HepG2 (cell line): ENCODE measurements at regions not wholly inside any gene's neighbourhood (a gene's known extent, or its start where the extent isn't known, plus 50 kb on each side); places are given as distances from the start of the nearest gene placed in this dataset.

Experiments used
- ATAC-seq: fragments of 200-7000 bp; cut with Tn5 transposase; 3 replicates; pipeline ENCODE4 v1.9.1; 2020; ENCODE audit warnings: mild to moderate bottlenecking, moderate library complexity
- BruUV-seq: library from RNA; stranded (reverse); fragments of 400-500 nt; replicated peaks from 2 replicates; lab custom pipeline; 2021; lab: Mats Ljungman, UMichigan
- CTCF ChIA-PET: fragments of 300-600 bp; formaldehyde crosslinking; extraction: SDS; loops from one replicate; lab custom pipeline; 2021; ENCODE audit warnings: low total read pairs, inconsistent platforms, low intra/inter-chr PET ratio; lab: Yijun Ruan, JAX
- POLR2A ChIA-PET: fragments of 350-600 bp; sonication (Branson Sonifier 250); formaldehyde crosslinking; loops from one replicate; lab custom pipeline; 2020; ENCODE audit warnings: antibody characterized with exemption, inconsistent platforms; lab: Yijun Ruan, JAX
- DNase-seq: peaks from one replicate; pipeline ENCODE4 v3.0.0-alpha.2; 2015; ENCODE audit warnings: low spot score
- FAIRE-seq: peaks from 3 replicates; lab custom pipeline; 2011; peaks lifted over from hg19 to GRCh38; lab: Jason Lieb, UNC
- H2AFZ ChIP-seq: one replicate; pipeline ENCODE4 v1.6.1; 2011; ENCODE audit warnings: low read length, inconsistent platforms
- H3K27ac ChIP-seq: fragments of 300-600 bp; 3 replicates; pipeline ENCODE4 v1.8.0; 2011; ENCODE audit warnings: mixed run types, mild to moderate bottlenecking, mixed read lengths, low read length, inconsistent platforms; ENCODE audit not compliant: insufficient read depth; ENCODE audit errors: extremely low read length
- H3K27me3 ChIP-seq, 2 experiments: fragments of 200-600 bp in 1 of 2; 2 replicates in 1 of 2; 3 replicates in 1 of 2; pipeline versions ENCODE4 v1.6.0 to v1.8.0; 2011; ENCODE audit warnings: low read length in 2 of 2, mild to moderate bottlenecking in 2 of 2, moderate library complexity in 2 of 2, inconsistent platforms in 1 of 2; ENCODE audit not compliant: insufficient read depth in 2 of 2, control insufficient read depth in 1 of 2
- H3K36me3 ChIP-seq, 2 experiments: fragments of 200-600 bp in 1 of 2; replicated peaks in 1 of 2; 2 replicates in 1 of 2; 3 replicates in 1 of 2; pipeline versions ENCODE4 v1.5.1 to v1.8.0; 2011; ENCODE audit warnings: low read length in 2 of 2, inconsistent platforms in 1 of 2; ENCODE audit not compliant: insufficient read depth in 2 of 2, control insufficient read depth in 1 of 2
- H3K4me1 ChIP-seq: 2 replicates; pipeline ENCODE4 v1.5.1; 2012; ENCODE audit warnings: low read length, inconsistent platforms; ENCODE audit not compliant: insufficient read depth
- H3K4me2 ChIP-seq: 2 replicates; pipeline ENCODE4 v1.6.0; 2011; ENCODE audit warnings: low read depth, low read length, inconsistent platforms
- H3K4me3 ChIP-seq, 3 experiments: fragments of 200-600 bp in 1 of 3; sonication (generic), shearing (Covaris generic) in 1 of 3; replicated peaks in 1 of 3; 2 replicates each; pipeline ENCODE4 v1.5.1; 2011 to 2016; ENCODE audit warnings: low read length in 3 of 3, inconsistent platforms in 2 of 3, low read depth in 2 of 3, mild to moderate bottlenecking in 2 of 3, control low read depth in 1 of 3, mixed read lengths in 1 of 3; ENCODE audit not compliant: insufficient read depth in 1 of 3
- H3K79me2 ChIP-seq: one replicate; pipeline ENCODE4 v1.6.1; 2011; ENCODE audit warnings: low read length, inconsistent platforms; ENCODE audit not compliant: insufficient read depth
- H3K9ac ChIP-seq: 2 replicates; pipeline ENCODE4 v1.6.0; 2011; ENCODE audit warnings: mild to moderate bottlenecking, low read depth, low read length, inconsistent platforms; ENCODE audit not compliant: insufficient read depth
- H3K9me3 ChIP-seq: 2 replicates; pipeline ENCODE4 v1.5.1; 2012; ENCODE audit warnings: mild to moderate bottlenecking, low read length
- H4K20me1 ChIP-seq: 2 replicates; pipeline ENCODE4 v1.6.0; 2011; ENCODE audit warnings: inconsistent platforms, mild to moderate bottlenecking, low read length, moderate library complexity; ENCODE audit not compliant: insufficient read depth
- AKAP8 ChIP-seq: sonication (generic); formaldehyde crosslinking; IDR thresholded peaks from 2 replicates; pipeline ENCODE4 v1.5.1; 2020; ENCODE audit warnings: mild to moderate bottlenecking, missing genetic modification reagents
- JUN ChIP-seq: sonication (generic); formaldehyde crosslinking; IDR thresholded peaks from 2 replicates; pipeline ENCODE4 v1.4.0; 2020; ENCODE audit warnings: mild to moderate bottlenecking, missing genetic modification reagents
- SIX1 ChIP-seq: sonication (generic); formaldehyde crosslinking; IDR thresholded peaks from 2 replicates; pipeline ENCODE4 v1.4.0; 2020; ENCODE audit warnings: missing genetic modification reagents, borderline replicate concordance
- SYNCRIP ChIP-seq: fragments of 200-400 bp; formaldehyde crosslinking; IDR thresholded peaks from 2 replicates; pipeline ENCODE4 v1.6.1; 2018; ENCODE audit warnings: mild to moderate bottlenecking, low read depth, low read length; ENCODE audit not compliant: insufficient read depth
- THYN1 ChIP-seq: sonication (generic); formaldehyde crosslinking; IDR thresholded peaks from 2 replicates; pipeline ENCODE4 v1.8.1; 2023; ENCODE audit warnings: low read depth, mild to moderate bottlenecking, moderate library complexity, missing genetic modification reagents, borderline replicate concordance
- ZNF274 ChIP-seq: sonication (generic); formaldehyde crosslinking; IDR thresholded peaks from 2 replicates; pipeline ENCODE4 v1.5.1; 2020; ENCODE audit warnings: mild to moderate bottlenecking, missing genetic modification reagents
- ZNF441 ChIP-seq: sonication (generic); formaldehyde crosslinking; IDR thresholded peaks from 2 replicates; pipeline ENCODE4 v1.7.0; 2021; ENCODE audit warnings: missing genetic modification reagents, borderline replicate concordance
- ZNF678 ChIP-seq: sonication (generic); formaldehyde crosslinking; IDR thresholded peaks from 2 replicates; pipeline ENCODE4 v1.4.0; 2020; ENCODE audit warnings: mild to moderate bottlenecking, missing genetic modification reagents
- ZNF770 ChIP-seq: sonication (generic); formaldehyde crosslinking; IDR thresholded peaks from 2 replicates; pipeline ENCODE4 v1.5.0; 2020; ENCODE audit warnings: mild to moderate bottlenecking, missing genetic modification reagents
- WGBS: methylation state at CpG from one replicate; pipeline ENCODE4 v1.1.6; 2017; ENCODE audit warnings: low lambda C conversion rate; 5-methylcytosine and 5-hydroxymethylcytosine counted together
- in situ Hi-C: cut with HindIII; loops from 2 replicates; pipeline ENCODE4 v1.10.0; 2017; ENCODE audit warnings: low pct_unique_long_range_greater_than_20kb; ENCODE audit not compliant: extremely low pct_ligation_motif_present
- intact Hi-C: fragments of 100-400 bp; cut with micrococcal nuclease; formaldehyde crosslinking; loops from one replicate; pipeline ENCODE4 v1.10.0; 2022; ENCODE audit not compliant: unreplicated experiment
- TF ChIP-seq, protein P1 (sequence below): sonication (generic); formaldehyde crosslinking; IDR thresholded peaks from 2 replicates; pipeline ENCODE4 v1.4.0; 2020; ENCODE audit warnings: missing genetic modification reagents
- TF ChIP-seq, protein P2 (sequence below): sonication (generic); formaldehyde crosslinking; IDR thresholded peaks from 2 replicates; pipeline ENCODE4 v1.8.0; 2023; ENCODE audit warnings: mild to moderate bottlenecking, missing genetic modification reagents

DNA sequence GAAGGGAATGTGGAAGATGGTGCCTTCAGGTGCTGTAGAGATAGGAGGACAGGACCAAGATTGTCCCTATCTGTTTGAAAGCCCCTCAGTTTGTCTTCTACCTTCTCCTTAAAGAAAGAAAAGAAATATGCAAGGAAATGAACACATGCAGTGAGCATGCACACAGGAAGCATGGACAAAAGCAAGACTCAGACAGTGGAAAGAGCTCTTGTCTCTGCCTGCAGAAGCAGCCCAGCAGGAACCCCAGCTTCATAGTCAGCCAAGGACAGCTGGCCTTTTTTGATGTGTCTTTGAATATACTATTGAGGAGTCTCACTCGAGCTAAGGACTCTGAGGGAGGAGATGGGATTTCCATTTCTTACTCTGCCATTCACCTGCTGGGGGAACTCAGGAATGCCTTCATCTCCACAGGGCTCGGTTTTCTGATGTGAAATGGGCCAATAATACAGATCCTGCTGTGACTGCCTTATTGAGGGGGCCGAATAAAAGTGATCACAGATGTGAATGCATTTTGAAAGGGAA lies 132.5 kb upstream of the ADRA1B start:
- POLR2A ChIA-PET: no interaction called here
- DNase-seq (no peak), ATAC-seq (no peak), FAIRE-seq (no peak)
- Histone ChIP-seq H3K4me3 (no peak overlapping the region), H3K36me3 (no peaks in the 10 kb centered on the region), H3K79me2 (no peaks in the 10 kb centered on the region), H3K9ac (no peak overlapping the region), H3K27me3 (peaks cover 0 to 12% of the 10 kb centered on the region in 2 experiments; a peak in 3 of 5 replicates), H3K9me3 (no peaks in the 10 kb centered on the region), H3K4me1 (no peaks in the 10 kb centered on the region), H3K27ac (no peak overlapping the region), H2AFZ (no peak overlapping the region), H3K4me2 (no peak overlapping the region), H4K20me1 (no peaks in the 10 kb centered on the region)
- in situ Hi-C loops: no loop called here
- WGBS: 3% methylated on average over 3 of the region's 3 CpGs
- TF ChIP-seq ZNF441 (no peak), AKAP8 (CRISPR knock-in tag) (no peak), JUN (CRISPR knock-in tag) (no peak), ZNF274 (CRISPR knock-in tag) (no peak), SIX1 (CRISPR knock-in tag) (no peak), ZNF678 (CRISPR knock-in tag) (no peak), ZNF770 (no peak), SYNCRIP (no peak), THYN1 (CRISPR knock-in tag) (no peak)
- TF ChIP-seq, protein P1, sequence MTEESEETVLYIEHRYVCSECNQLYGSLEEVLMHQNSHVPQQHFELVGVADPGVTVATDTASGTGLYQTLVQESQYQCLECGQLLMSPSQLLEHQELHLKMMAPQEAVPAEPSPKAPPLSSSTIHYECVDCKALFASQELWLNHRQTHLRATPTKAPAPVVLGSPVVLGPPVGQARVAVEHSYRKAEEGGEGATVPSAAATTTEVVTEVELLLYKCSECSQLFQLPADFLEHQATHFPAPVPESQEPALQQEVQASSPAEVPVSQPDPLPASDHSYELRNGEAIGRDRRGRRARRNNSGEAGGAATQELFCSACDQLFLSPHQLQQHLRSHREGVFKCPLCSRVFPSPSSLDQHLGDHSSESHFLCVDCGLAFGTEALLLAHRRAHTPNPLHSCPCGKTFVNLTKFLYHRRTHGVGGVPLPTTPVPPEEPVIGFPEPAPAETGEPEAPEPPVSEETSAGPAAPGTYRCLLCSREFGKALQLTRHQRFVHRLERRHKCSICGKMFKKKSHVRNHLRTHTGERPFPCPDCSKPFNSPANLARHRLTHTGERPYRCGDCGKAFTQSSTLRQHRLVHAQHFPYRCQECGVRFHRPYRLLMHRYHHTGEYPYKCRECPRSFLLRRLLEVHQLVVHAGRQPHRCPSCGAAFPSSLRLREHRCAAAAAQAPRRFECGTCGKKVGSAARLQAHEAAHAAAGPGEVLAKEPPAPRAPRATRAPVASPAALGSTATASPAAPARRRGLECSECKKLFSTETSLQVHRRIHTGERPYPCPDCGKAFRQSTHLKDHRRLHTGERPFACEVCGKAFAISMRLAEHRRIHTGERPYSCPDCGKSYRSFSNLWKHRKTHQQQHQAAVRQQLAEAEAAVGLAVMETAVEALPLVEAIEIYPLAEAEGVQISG: no peak
- TF ChIP-seq, protein P2, sequence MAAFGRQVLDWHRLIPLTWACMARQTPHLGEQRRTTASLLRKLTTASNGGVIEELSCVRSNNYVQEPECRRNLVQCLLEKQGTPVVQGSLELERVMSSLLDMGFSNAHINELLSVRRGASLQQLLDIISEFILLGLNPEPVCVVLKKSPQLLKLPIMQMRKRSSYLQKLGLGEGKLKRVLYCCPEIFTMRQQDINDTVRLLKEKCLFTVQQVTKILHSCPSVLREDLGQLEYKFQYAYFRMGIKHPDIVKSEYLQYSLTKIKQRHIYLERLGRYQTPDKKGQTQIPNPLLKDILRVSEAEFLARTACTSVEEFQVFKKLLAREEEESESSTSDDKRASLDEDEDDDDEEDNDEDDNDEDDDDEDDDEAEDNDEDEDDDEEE (CRISPR knock-in tag): no peak
- BruUV-seq: no TSS peak
- intact Hi-C loops: no loop called here
- CTCF ChIA-PET: no interaction called here
